Skeletal muscle tissue (tissue), 3 donors: ENCODE measurements at regions not wholly inside any gene's neighbourhood (a gene's known extent, or its start where the extent isn't known, plus 50 kb on each side); places are given as distances from the start of the nearest gene placed in this dataset.
"Not testable (repeated sequence)": the region's sequence is repeated elsewhere in the genome, so short reads cannot be mapped to it uniquely, and the experiment has no call there.

ENCODE experiments used
- H3K27ac ChIP-seq: one replicate; pipeline ENCODE4 v1.7.0; 2013; ENCODE audit warnings: mild to moderate bottlenecking, low read depth, low read length, inconsistent platforms
- H3K27me3 ChIP-seq, 3 donors: one replicate each; pipeline ENCODE4 v1.7.0; 2013; ENCODE audit warnings: low read length in 3 of 3; ENCODE audit not compliant: control insufficient read depth in 3 of 3, insufficient read depth in 3 of 3
- H3K36me3 ChIP-seq, 3 donors: one replicate each; pipeline ENCODE4 v1.7.0; 2013; ENCODE audit warnings: low read length in 3 of 3; ENCODE audit not compliant: control insufficient read depth in 3 of 3, insufficient read depth in 3 of 3
- H3K4me1 ChIP-seq, 3 donors: one replicate each; pipeline ENCODE4 v1.7.0; 2013; ENCODE audit warnings: low read length in 3 of 3, mild to moderate bottlenecking in 3 of 3; ENCODE audit not compliant: control insufficient read depth in 3 of 3, insufficient read depth in 3 of 3
- H3K4me3 ChIP-seq, 3 donors: one replicate each; pipeline ENCODE4 v1.7.0; 2013; ENCODE audit warnings: low read length in 3 of 3
- H3K9ac ChIP-seq, 3 donors: one replicate each; pipeline ENCODE4 v1.7.0; 2013; ENCODE audit warnings: low read length in 3 of 3, mild to moderate bottlenecking in 3 of 3, moderate library complexity in 2 of 3, low read depth in 1 of 3
- H3K9me3 ChIP-seq, 3 donors: one replicate each; pipeline ENCODE4 v1.7.0; 2013; ENCODE audit warnings: low read length in 3 of 3; ENCODE audit not compliant: control insufficient read depth in 3 of 3
- donor health status: Osteomylitis.

- Histone ChIP-seq H3K4me3 (no peak overlapping the region), H3K27ac (peak overlapping the region; percentile 60), H3K9me3 (no peaks in the 10 kb centered on the region), H3K9ac (no peak overlapping the region), H3K36me3 (peaks cover 0 to 3% (median 2%) of the 10 kb centered on the region in 3 donors), H3K4me1 (peaks cover 0 to 26% (median 24%) of the 10 kb centered on the region in 3 donors), H3K27me3 (no peaks in the 10 kb centered on the region)
Observed at GRCh38 chr1:831522-831921, 92.2 kb upstream of the SAMD11 start.

GRCh38 chr1:832136-832535 is 91.6 kb upstream of the SAMD11 start:
- Histone ChIP-seq H3K36me3 (peaks cover 0 to 3% (median 2%) of the 10 kb centered on the region in 3 donors), H3K27me3 (no peaks in the 10 kb centered on the region), H3K27ac (peak overlapping the region; percentile 60), H3K9ac (no peak overlapping the region), H3K4me1 (peaks cover 0 to 26% (median 25%) of the 10 kb centered on the region in 3 donors), H3K4me3 (no peak overlapping the region), H3K9me3 (no peaks in the 10 kb centered on the region)

- H3K36me3 ChIP-seq, H3K4me3 ChIP-seq, H3K27ac ChIP-seq, H3K9ac ChIP-seq, H3K9me3 ChIP-seq, H3K27me3 ChIP-seq: not testable (repeated sequence)
- H3K4me1 ChIP-seq: peaks cover 0 to 26% (median 25%) of the 10 kb centered on the region in 3 donors
Observed at GRCh38 chr1:833226-833625, 90.5 kb upstream of the SAMD11 start.

GRCh38 chr1:835509-835908 is 88.2 kb upstream of the SAMD11 start:
- peaks cover 0 to 20% (median 20%) of the 10 kb centered on the region in 3 donors for H3K4me1 ChIP-seq
- not testable (repeated sequence) for H3K4me3 ChIP-seq, H3K36me3 ChIP-seq, H3K27me3 ChIP-seq, H3K9me3 ChIP-seq, H3K27ac ChIP-seq, H3K9ac ChIP-seq

- not testable (repeated sequence) for H3K36me3 ChIP-seq, H3K27ac ChIP-seq, H3K9me3 ChIP-seq, H3K4me1 ChIP-seq, H3K9ac ChIP-seq, H3K4me3 ChIP-seq, H3K27me3 ChIP-seq
Observed at GRCh38 chr1:837601-838000, 86.1 kb upstream of the SAMD11 start.

- not testable (repeated sequence) for H3K4me3 ChIP-seq, H3K9me3 ChIP-seq, H3K27ac ChIP-seq
Observed at GRCh38 chr1:838291-838690, 85.4 kb upstream of the SAMD11 start.

GRCh38 chr1:840592-840991 is 83.1 kb upstream of the SAMD11 start:
- not testable (repeated sequence) for H3K4me1 ChIP-seq, H3K9ac ChIP-seq, H3K9me3 ChIP-seq, H3K4me3 ChIP-seq, H3K36me3 ChIP-seq, H3K27me3 ChIP-seq, H3K27ac ChIP-seq

More at GRCh38 chr1:838291-838690, 85.4 kb upstream of the SAMD11 start:
- not testable (repeated sequence) for H3K9ac ChIP-seq, H3K36me3 ChIP-seq, H3K27me3 ChIP-seq, H3K4me1 ChIP-seq

GRCh38 chr1:841671-842425 is 81.9 kb upstream of the SAMD11 start:
- H3K27me3 ChIP-seq, H3K27ac ChIP-seq, H3K9me3 ChIP-seq, H3K36me3 ChIP-seq, H3K4me3 ChIP-seq, H3K4me1 ChIP-seq, H3K9ac ChIP-seq: not testable (repeated sequence)

GRCh38 chr1:842799-843198 is 80.9 kb upstream of the SAMD11 start:
- H3K9me3 ChIP-seq, H3K9ac ChIP-seq, H3K36me3 ChIP-seq, H3K27me3 ChIP-seq, H3K4me3 ChIP-seq, H3K4me1 ChIP-seq, H3K27ac ChIP-seq: not testable (repeated sequence)

- not testable (repeated sequence) for H3K4me3 ChIP-seq, H3K4me1 ChIP-seq, H3K27me3 ChIP-seq, H3K36me3 ChIP-seq, H3K9me3 ChIP-seq, H3K27ac ChIP-seq, H3K9ac ChIP-seq
Observed at GRCh38 chr1:843946-844345, 79.8 kb upstream of the SAMD11 start.
